HFF-Myc (cell line): ENCODE measurements at regions not wholly inside any gene's neighbourhood (a gene's known extent, or its start where the extent isn't known, plus 50 kb on each side); places are given as distances from the start of the nearest gene placed in this dataset.

ENCODE experiments used
- DNase-seq: peaks from one replicate; pipeline ENCODE4 v3.0.0-alpha.2; 2011; ENCODE audit warnings: low read depth; ENCODE audit errors: extremely low read depth
- H3K4me3 ChIP-seq: replicated peaks from 2 replicates; pipeline ENCODE4 v1.5.1; 2011; ENCODE audit warnings: low read depth, mild to moderate bottlenecking, control low read depth, low read length
- CTCF ChIP-seq: IDR thresholded peaks from 2 replicates; pipeline ENCODE4 v1.5.1; 2012; ENCODE audit warnings: mild to moderate bottlenecking, low read depth, low read length, control low read depth; ENCODE audit errors: missing control alignments

DNA sequence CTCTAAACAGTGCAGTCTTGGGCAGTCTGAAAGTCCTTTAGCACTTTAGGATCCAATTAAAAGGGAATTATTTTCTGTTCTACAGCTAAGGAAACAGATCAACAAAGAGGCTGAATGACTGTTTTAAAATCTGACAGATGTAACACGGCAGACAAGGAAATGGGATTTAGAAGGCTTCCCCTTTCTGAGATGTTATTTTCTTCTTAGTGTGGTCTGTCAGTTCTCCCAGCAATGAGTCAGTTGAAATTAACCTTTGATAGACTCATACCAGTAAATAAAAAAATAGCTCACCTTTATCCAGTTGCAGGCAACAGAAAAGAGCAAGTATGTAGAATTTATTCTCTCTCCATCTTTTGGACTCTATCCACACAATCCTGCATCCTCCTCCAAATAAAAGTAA lies 98.1 kb downstream of the NEDD1 start:
- H3K4me3 ChIP-seq = no peak overlapping the region
- DNase-seq = no peak
- TF ChIP-seq CTCF = no peak

DNA sequence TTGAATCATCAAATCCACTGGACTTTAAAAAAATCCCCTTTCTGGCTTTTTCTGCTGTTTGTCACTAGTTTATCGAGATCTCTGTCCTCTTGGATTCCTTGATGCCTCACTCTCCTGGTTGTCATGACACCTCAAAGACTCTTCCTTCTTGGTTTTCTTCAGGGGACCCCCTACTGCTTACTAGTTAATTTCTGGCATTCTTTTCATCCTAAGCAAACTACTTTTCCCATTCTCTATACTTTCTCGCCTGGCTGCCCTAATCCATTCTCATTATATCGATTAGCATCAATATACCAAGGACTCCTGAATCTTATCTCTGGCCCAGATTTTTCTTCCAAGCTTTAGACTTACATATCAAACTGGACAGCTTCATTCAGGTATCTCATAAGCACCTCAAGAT lies 98.6 kb downstream of the NEDD1 start:
- DNase-seq = no peak
- no peak for TF ChIP-seq CTCF
- no peak overlapping the region for H3K4me3 ChIP-seq

GRCh38 chr12:97006585-97006984 lies 99.5 kb downstream of the NEDD1 start:
- no peak for TF ChIP-seq CTCF
- H3K4me3 ChIP-seq = no peak overlapping the region
- DNase-seq = no peak

DNA sequence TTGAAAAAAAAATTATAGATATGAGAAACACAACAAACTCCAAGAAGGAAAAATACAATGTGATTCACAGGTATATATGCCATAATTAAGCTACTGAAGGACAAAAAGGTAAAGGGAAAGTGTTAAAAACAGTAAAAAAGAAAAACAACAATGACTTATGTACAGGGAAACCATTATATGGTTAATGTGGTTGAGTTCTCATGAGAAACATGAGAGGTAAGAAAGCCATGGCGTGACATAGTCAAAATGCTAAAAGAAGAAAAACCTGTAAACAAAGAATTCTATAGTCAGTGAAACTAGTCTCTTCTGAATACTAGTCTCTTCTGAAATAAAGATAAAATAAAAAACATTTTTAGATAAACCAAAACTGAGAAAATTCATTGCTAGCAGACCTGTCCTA lies 109.1 kb downstream of the NEDD1 start:
- no peak for DNase-seq
- no peak for TF ChIP-seq CTCF
- H3K4me3 ChIP-seq = no peak overlapping the region

GRCh38 chr12:97017213-97017612 lies 110.2 kb downstream of the NEDD1 start:
- DNase-seq = no peak
- H3K4me3 ChIP-seq = no peak overlapping the region
- no peak for TF ChIP-seq CTCF

GRCh38 chr12:97022536-97023230 lies 115.6 kb downstream of the NEDD1 start:
- DNase-seq = no peak
- no peak overlapping the region for H3K4me3 ChIP-seq
- no peak for TF ChIP-seq CTCF

GRCh38 chr12:97024393-97024792 lies 117.3 kb downstream of the NEDD1 start:
- TF ChIP-seq CTCF = no peak
- no peak for DNase-seq
- no peak overlapping the region for H3K4me3 ChIP-seq
